NCI-H1436 (cell line): ENCODE measurements at regions not wholly inside any gene's neighbourhood (a gene's known extent, or its start where the extent isn't known, plus 50 kb on each side); places are given as distances from the start of the nearest gene placed in this dataset.

ENCODE experiments used
- DNase-seq: peaks from one replicate; lab custom pipeline; 2025; lab: John Stamatoyannopoulos, UW

- DNase-seq, result no peak
These were observed 341.8 kb downstream of the MAN2A1 start for GRCh38 chr5:110031402-110032140.

GRCh38 chr5:110032376-110032775, 342.6 kb downstream of the MAN2A1 start:
- no peak for DNase-seq

GRCh38 chr5:110034056-110034600, 344.4 kb downstream of the MAN2A1 start:
- DNase-seq, result no peak

- DNase-seq, result no peak
These were observed 348.7 kb downstream of the MAN2A1 start for GRCh38 chr5:110038297-110038997.

GRCh38 chr5:110040178-110040577, 350.5 kb downstream of the MAN2A1 start:
- no peak for DNase-seq

- no peak for DNase-seq
These were observed 353.3 kb downstream of the MAN2A1 start for GRCh38 chr5:110043025-110043424.

- no peak for DNase-seq
These were observed 355.4 kb downstream of the MAN2A1 start for GRCh38 chr5:110045158-110045557.

- no peak for DNase-seq
These were observed 358.8 kb downstream of the MAN2A1 start for GRCh38 chr5:110048491-110048890.

- DNase-seq, result no peak
These were observed 360.1 kb downstream of the MAN2A1 start for GRCh38 chr5:110049816-110050215.

GRCh38 chr5:110050640-110051345, 361.1 kb downstream of the MAN2A1 start:
- DNase-seq, result no peak

- no peak for DNase-seq
These were observed 363.5 kb downstream of the MAN2A1 start for GRCh38 chr5:110053205-110053604.

GRCh38 chr5:110053824-110054223, 364.1 kb downstream of the MAN2A1 start:
- DNase-seq, result no peak

- peak; percentile 43 for DNase-seq
These were observed 364.5 kb downstream of the MAN2A1 start for GRCh38 chr5:110054240-110054639.

- DNase-seq, result no peak
These were observed 365.6 kb downstream of the MAN2A1 start for GRCh38 chr5:110055302-110055701.

- DNase-seq, result no peak
These were observed 366.9 kb downstream of the MAN2A1 start for GRCh38 chr5:110056580-110057114.

GRCh38 chr5:110058175-110058574, 368.4 kb downstream of the MAN2A1 start:
- DNase-seq, result no peak

GRCh38 chr5:110062246-110062645, 372.5 kb downstream of the MAN2A1 start:
- no peak for DNase-seq

GRCh38 chr5:110063640-110064602, 374.2 kb downstream of the MAN2A1 start:
- no peak for DNase-seq

- DNase-seq, result no peak
These were observed 375.0 kb downstream of the MAN2A1 start for GRCh38 chr5:110064603-110065268.

- no peak for DNase-seq
These were observed 381.1 kb downstream of the MAN2A1 start for GRCh38 chr5:110070836-110071235.

- DNase-seq, result no peak
These were observed 382.9 kb downstream of the MAN2A1 start for GRCh38 chr5:110072651-110073050.
